NB4 (cell line): ENCODE measurements at regions not wholly inside any gene's neighbourhood (a gene's known extent, or its start where the extent isn't known, plus 50 kb on each side); places are given as distances from the start of the nearest gene placed in this dataset.

Source experiments
- MYC ChIP-seq: IDR thresholded peaks from 2 replicates; pipeline ENCODE4 v1.6.1; 2011; ENCODE audit warnings: low read depth, low read length
- TF ChIP-seq, protein P1 (sequence below): IDR thresholded peaks from one replicate; pipeline ENCODE4 v1.5.1; 2012; ENCODE audit warnings: low read depth, low read length
- TF ChIP-seq, protein P2 (sequence below): IDR thresholded peaks from 2 replicates; pipeline ENCODE4 v1.6.1; 2011; ENCODE audit warnings: low read depth, low read length

- no peak for TF ChIP-seq MYC
- TF ChIP-seq, protein P1, sequence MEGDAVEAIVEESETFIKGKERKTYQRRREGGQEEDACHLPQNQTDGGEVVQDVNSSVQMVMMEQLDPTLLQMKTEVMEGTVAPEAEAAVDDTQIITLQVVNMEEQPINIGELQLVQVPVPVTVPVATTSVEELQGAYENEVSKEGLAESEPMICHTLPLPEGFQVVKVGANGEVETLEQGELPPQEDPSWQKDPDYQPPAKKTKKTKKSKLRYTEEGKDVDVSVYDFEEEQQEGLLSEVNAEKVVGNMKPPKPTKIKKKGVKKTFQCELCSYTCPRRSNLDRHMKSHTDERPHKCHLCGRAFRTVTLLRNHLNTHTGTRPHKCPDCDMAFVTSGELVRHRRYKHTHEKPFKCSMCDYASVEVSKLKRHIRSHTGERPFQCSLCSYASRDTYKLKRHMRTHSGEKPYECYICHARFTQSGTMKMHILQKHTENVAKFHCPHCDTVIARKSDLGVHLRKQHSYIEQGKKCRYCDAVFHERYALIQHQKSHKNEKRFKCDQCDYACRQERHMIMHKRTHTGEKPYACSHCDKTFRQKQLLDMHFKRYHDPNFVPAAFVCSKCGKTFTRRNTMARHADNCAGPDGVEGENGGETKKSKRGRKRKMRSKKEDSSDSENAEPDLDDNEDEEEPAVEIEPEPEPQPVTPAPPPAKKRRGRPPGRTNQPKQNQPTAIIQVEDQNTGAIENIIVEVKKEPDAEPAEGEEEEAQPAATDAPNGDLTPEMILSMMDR = no peak
- TF ChIP-seq, protein P2, sequence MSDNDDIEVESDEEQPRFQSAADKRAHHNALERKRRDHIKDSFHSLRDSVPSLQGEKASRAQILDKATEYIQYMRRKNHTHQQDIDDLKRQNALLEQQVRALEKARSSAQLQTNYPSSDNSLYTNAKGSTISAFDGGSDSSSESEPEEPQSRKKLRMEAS = no peak
Observed at GRCh38 chr2:195545811-195546210, 111.2 kb upstream of the SLC39A10 start.
